ENCODE measurements at regions not wholly inside any gene's neighbourhood (a gene's known extent, or its start where the extent isn't known, plus 50 kb on each side); places are given as distances from the start of the nearest gene placed in this dataset.
A peak's percentile ranks its signal among the peaks of the same experiment; 100 is the strongest.

- no peak for TF ChIP-seq CTCF (IDR thresholded peaks at IDR 0.05; ENCODE audit: low read depth, low read length, missing control alignments)
- H3K4me3 ChIP-seq (ENCODE audit: low read depth, low read length), result no peak overlapping the region
- DNase-seq (ENCODE audit: low read depth), result no peak
- in situ Hi-C loops (cut with HindIII; ENCODE audit: low sequenced_read_pairs), result no loop called here
Measured at GRCh38 chr5:164470312-164470711, 964.9 kb downstream of the MAT2B start.

- no peak overlapping the region for H3K4me3 ChIP-seq (ENCODE audit: low read depth, low read length)
- TF ChIP-seq CTCF (IDR thresholded peaks at IDR 0.05; ENCODE audit: low read depth, low read length, missing control alignments), result no peak
- no peak for DNase-seq (ENCODE audit: low read depth)
- in situ Hi-C loops (cut with HindIII; ENCODE audit: low sequenced_read_pairs), result no loop called here
Measured at GRCh38 chr5:164472165-164472564, 966.7 kb downstream of the MAT2B start.

- in situ Hi-C loops (cut with HindIII; ENCODE audit: low sequenced_read_pairs), result loop anchor here (25.0 kb wide), 1 partner anchor 913 kb away; no protein-coding TSS in a partner anchor
- peak; percentile 77 for TF ChIP-seq CTCF (IDR thresholded peaks at IDR 0.05; ENCODE audit: low read depth, low read length, missing control alignments)
- no peak overlapping the region for H3K4me3 ChIP-seq (ENCODE audit: low read depth, low read length)
- DNase-seq (ENCODE audit: low read depth), result peak; percentile 23
Measured at GRCh38 chr5:164475339-164475977, 970.0 kb downstream of the MAT2B start.

- no peak for TF ChIP-seq CTCF (IDR thresholded peaks at IDR 0.05; ENCODE audit: low read depth, low read length, missing control alignments)
- no peak overlapping the region for H3K4me3 ChIP-seq (ENCODE audit: low read depth, low read length)
- DNase-seq (ENCODE audit: low read depth), result no peak
- in situ Hi-C loops (cut with HindIII; ENCODE audit: low sequenced_read_pairs), result loop anchor here (25.0 kb wide), 1 partner anchor 919 kb away; no protein-coding TSS in a partner anchor
Measured at GRCh38 chr5:164481270-164481669, 975.9 kb downstream of the MAT2B start.

GRCh38 chr5:164482351-164482750 lies 976.9 kb downstream of the MAT2B start:
- no peak overlapping the region for H3K4me3 ChIP-seq (ENCODE audit: low read depth, low read length)
- in situ Hi-C loops (cut with HindIII; ENCODE audit: low sequenced_read_pairs), result loop anchor here (25.0 kb wide), 1 partner anchor 920 kb away; no protein-coding TSS in a partner anchor
- no peak for TF ChIP-seq CTCF (IDR thresholded peaks at IDR 0.05; ENCODE audit: low read depth, low read length, missing control alignments)
- DNase-seq (ENCODE audit: low read depth), result no peak

- TF ChIP-seq CTCF (IDR thresholded peaks at IDR 0.05; ENCODE audit: low read depth, low read length, missing control alignments), result no peak
- in situ Hi-C loops (cut with HindIII; ENCODE audit: low sequenced_read_pairs), result loop anchor here (5.0 to 25.0 kb wide), 2 partner anchors 793 to 923 kb away; no protein-coding TSS in a partner anchor
- no peak overlapping the region for H3K4me3 ChIP-seq (ENCODE audit: low read depth, low read length)
- no peak for DNase-seq (ENCODE audit: low read depth)
Measured at GRCh38 chr5:164484948-164485347, 979.5 kb downstream of the MAT2B start.

Measured in astrocyte of the cerebellum (primary cell).